EL (cell line): ENCODE measurements at regions not wholly inside any gene's neighbourhood (a gene's known extent, or its start where the extent isn't known, plus 50 kb on each side); places are given as distances from the start of the nearest gene placed in this dataset.
"Not testable (repeated sequence)": the region's sequence is repeated elsewhere in the genome, so short reads cannot be mapped to it uniquely, and the experiment has no call there.

ENCODE experiments used
- DNase-seq: peaks from one replicate; pipeline ENCODE4 v3.0.0-alpha.2; 2016

DNA sequence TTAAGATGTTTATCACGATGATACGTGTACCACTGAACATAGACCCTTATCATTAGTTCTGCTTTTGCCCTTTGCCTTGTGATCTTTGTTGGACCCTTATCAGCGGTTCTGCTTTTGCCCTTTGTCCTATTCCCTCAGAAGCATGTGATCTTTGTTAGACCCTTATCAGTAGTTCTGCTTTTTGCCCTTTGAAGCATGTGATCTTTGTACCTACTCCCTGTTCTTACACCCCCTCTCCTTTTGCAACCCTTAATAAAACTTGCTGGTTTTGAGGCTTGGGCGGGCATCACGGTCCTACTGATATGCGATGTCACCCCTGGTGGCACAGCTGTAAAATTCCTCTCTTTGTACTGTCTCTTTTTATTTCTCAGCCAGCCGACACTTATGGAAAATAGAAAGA is 117.0 kb downstream of the SDHAF3 start:
- not testable (repeated sequence) for DNase-seq

GRCh38 chr7:97246317-97246716 is 128.8 kb downstream of the SDHAF3 start:
- no peak for DNase-seq

- not testable (repeated sequence) for DNase-seq
Measured at GRCh38 chr7:97258187-97258586, 140.7 kb downstream of the SDHAF3 start.

- DNase-seq = no peak
Measured at GRCh38 chr7:97269741-97270140, 152.2 kb downstream of the SDHAF3 start.

GRCh38 chr7:97270280-97270679 is 152.8 kb downstream of the SDHAF3 start:
- no peak for DNase-seq

GRCh38 chr7:97271619-97272018 is 154.1 kb downstream of the SDHAF3 start:
- no peak for DNase-seq

DNA sequence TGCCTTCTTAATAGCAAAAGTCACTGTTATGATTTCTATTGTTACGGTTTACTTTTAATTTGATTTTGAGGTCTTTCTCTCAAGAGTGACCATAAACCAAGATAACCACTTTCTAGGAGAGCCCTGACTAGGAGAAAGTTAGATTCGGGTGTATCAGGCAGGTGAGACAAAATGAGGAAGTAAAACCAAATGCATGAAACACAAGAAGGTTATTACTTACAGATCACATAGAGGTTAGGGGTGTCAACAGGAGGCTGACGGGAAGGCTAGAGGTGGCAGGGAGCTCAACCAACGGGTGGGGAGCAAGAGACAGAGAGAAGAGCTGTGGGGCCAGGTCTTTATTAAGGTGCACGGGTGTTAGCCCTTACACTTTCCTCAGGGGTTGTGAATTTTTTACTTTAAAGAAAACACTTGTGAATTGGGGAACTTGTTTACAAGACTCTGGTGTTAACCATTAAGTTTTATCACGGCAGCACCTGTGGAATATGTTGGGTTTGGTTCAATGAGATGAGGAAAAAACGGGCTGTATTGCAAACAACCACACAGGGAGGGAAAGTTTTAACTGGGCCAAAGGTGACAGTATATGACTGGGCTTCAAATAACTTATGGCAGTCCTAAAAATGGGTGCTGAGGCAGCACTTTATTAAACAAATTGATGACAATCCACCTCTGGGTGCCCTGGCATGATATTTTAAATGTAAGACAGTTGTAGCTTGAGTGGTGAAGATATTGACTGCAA is 154.9 kb downstream of the SDHAF3 start:
- DNase-seq = no peak

- DNase-seq = no peak
Measured at GRCh38 chr7:97275475-97275874, 158.0 kb downstream of the SDHAF3 start.

DNA sequence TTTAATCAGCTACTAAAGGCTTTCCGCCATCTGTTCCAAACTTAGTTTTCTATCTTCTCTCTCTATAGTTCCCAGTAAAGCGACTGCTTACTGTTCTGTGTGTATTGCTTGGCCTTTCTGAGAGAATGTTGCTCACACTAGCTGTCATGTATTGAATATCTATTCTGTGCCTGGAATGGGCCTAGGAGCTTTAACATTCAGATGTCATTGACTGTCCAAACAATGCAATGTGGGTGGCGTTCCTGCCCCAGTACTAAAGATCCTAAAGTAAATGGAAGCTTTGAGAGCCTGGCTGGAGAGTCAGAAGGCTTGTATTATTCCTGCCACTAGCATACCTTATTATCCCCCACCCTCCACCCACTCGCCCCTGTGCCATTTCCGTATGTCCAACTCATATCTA is 163.5 kb downstream of the SDHAF3 start:
- no peak for DNase-seq

DNA sequence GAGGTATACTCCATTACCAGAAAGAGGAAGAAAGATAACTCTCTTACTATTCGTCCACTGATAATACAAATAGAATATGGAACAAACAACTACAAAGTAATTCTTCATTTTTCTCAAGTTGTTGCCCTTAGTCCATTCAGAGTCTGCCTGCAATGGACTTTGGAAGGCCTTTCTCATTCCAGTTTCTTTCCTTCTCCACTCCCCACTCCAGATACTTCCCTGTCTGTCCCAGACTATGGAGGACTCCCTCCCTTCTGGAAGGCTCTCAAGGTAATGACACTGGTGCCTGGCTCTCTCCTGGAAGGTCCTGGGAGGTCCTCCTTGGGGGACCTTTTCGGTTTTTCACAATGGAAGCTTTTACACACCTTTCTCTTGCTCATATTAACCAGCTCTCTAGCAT is 167.8 kb downstream of the SDHAF3 start:
- DNase-seq = no peak

GRCh38 chr7:97293031-97293430 is 175.5 kb downstream of the SDHAF3 start:
- no peak for DNase-seq

GRCh38 chr7:97298561-97298960 is 181.1 kb downstream of the SDHAF3 start:
- DNase-seq = peak; percentile 1

DNA sequence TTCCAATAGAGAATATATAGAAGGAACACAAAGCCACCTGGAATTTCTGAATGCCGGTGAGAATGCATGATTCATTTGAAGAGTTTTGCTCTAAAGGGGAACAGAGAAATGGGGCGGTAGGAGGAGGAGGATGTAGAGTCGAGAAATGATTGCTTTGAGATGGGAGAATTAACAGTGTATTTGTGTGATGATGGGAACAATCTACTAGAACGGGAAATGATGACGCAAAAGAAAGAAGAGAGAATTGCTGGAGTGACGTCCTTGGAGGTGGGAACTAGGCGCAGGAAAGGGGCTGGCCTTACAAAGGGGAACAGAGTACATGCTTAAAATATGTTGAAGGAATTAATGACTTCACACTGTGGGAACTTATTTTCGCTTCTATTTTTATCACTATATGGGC is 188.1 kb downstream of the SDHAF3 start:
- no peak for DNase-seq

GRCh38 chr7:97307521-97308108 is 190.1 kb downstream of the SDHAF3 start:
- DNase-seq = peak; percentile 1

DNA sequence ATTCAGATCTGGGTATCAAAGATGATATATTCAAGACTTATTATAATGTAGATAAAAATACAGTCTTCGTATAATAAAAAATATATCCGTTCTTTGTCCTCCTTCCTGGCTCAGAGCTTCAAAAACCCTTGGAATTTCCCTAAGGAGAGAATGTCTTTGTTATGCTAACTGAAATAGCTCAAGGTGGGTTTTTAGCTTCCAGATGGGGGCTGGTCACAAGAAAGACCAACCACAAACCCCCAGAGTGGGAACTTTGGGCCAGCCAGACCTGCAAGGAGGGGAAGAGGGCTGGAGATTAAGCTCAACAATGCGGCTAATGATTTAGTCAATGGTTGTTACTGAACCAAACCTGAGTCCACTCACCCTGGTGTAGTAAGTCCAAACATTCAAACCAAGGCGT is 196.4 kb downstream of the SDHAF3 start:
- no peak for DNase-seq

DNA sequence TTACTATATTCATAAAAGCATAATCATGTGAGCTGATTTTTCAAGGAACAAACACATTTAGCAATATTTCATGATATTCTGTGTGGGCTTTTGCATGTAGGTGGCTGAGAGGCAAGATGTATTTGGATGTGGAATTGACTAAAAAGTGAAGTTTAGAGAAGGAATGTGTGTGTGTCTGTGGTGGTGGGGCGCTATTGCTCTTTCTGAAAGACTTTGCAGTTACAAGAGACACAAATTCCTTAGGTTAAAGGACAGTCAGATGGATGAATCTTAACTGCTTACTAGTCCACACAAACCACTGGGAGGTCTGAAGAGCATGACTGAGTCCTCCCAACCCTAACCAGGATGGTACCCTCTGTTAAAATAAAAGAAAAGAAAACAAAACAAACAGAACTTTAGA is 200.1 kb downstream of the SDHAF3 start:
- no peak for DNase-seq

GRCh38 chr7:97329871-97330270 is 212.4 kb downstream of the SDHAF3 start:
- not testable (repeated sequence) for DNase-seq

- no peak for DNase-seq
Measured at GRCh38 chr7:97337849-97338248, 220.4 kb downstream of the SDHAF3 start.

- no peak for DNase-seq
Measured at GRCh38 chr7:97342512-97342911, 225.0 kb downstream of the SDHAF3 start.

GRCh38 chr7:97346349-97346748 is 228.9 kb downstream of the SDHAF3 start:
- no peak for DNase-seq

DNA sequence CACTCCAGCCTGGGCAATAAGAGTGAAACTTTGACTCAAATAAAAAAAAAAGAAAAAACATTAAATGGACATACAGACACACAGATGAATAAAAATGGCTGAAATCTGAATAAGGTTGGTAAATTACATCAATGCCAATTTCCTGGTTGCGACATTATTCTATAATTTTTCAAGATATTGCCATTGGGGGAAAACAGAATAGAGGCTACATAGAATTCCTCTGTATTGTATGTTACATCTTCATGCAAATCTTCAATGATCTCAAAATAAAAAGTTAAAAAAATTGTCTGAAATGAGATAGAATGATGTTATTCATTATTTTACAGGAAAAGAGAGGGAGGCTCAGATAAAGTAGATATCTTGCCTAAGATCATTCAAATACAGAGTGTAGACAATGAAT is 234.0 kb downstream of the SDHAF3 start:
- DNase-seq = no peak

GRCh38 chr7:97357459-97357858 is 240.0 kb downstream of the SDHAF3 start:
- DNase-seq = no peak

DNA sequence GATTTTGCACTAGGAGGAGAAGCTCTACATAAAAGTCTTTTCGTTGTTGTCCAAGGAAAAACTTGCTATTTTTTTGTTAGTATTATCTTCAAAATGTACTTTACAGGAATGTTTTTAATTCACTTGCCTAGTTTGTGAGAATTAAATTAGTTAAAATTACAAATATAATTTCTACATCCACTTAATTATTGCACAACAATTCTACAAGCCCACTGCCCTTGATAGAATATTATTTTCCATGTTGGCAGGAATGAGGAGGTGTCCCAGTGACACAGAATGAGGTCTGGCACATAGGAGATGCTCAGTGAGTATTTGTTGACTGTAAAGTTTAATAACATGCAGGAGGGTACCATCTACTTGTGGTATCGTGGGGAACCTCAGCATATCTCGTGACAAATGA is 255.4 kb downstream of the SDHAF3 start:
- DNase-seq = no peak

GRCh38 chr7:97373736-97374135 is 256.2 kb downstream of the SDHAF3 start:
- DNase-seq = no peak

DNA sequence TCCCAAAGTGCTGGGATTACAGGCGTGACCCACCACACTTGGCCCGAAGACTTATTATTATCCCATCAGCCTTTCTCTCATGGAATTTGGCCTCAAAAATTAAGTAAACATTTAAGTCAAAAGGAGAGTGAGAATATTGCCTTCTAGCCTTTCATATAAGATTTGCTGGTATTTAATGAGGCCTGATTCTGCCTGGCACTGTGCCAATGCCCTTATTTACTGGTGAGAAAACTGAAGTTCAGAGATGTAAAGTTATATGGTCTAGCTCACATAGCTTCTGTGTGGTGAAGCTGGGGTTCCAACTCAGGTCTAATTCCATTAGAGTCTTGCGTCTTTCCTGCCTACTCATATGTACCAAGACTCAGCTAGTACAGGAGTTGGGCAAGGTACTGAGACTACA is 260.2 kb downstream of the SDHAF3 start:
- DNase-seq = no peak
